ENCODE measurements at regions not wholly inside any gene's neighbourhood (a gene's known extent, or its start where the extent isn't known, plus 50 kb on each side); places are given as distances from the start of the nearest gene placed in this dataset.
A peak's percentile ranks its signal among the peaks of the same experiment; 100 is the strongest.

- no peak for TF ChIP-seq JUND (IDR thresholded peaks at IDR 0.05; ENCODE audit: low read depth)
- in situ Hi-C loops (cut with HindIII; ENCODE audit: low pct_unique_long_range_greater_than_20kb, low sequenced_read_pairs): no loop called here
- no peak for DNase-seq (ENCODE audit: low read depth in 1 of 2, low spot score in 1 of 2)
Observed at GRCh38 chr22:27581688-27582087, 219.9 kb downstream of the MN1 start.

DNA sequence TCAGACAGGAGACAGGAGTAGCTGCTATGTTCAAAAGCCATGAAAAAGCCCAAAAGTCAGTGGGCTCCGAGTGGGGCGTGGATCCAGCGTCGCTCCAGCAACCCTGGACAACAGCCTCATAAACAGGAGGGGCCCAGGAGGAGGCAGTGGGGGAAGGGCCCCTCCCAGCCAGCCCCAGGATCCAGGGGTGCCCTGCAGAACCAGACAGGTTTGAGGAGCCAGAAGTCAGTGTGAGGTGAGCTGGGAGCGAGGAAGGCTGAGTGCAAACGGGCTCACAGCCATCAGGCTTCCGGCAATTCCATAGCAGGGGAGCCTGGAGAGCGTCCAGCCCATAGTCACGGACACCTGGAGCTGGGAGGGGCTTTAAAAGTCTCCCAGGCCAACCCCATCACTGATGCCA lies 217.7 kb downstream of the MN1 start:
- DNase-seq (ENCODE audit: low read depth in 1 of 2, low spot score in 1 of 2): peak in 1 of 2 experiments; percentile 50
- in situ Hi-C loops (cut with HindIII; ENCODE audit: low pct_unique_long_range_greater_than_20kb, low sequenced_read_pairs): no loop called here
- no peak for TF ChIP-seq JUND (IDR thresholded peaks at IDR 0.05; ENCODE audit: low read depth)

DNA sequence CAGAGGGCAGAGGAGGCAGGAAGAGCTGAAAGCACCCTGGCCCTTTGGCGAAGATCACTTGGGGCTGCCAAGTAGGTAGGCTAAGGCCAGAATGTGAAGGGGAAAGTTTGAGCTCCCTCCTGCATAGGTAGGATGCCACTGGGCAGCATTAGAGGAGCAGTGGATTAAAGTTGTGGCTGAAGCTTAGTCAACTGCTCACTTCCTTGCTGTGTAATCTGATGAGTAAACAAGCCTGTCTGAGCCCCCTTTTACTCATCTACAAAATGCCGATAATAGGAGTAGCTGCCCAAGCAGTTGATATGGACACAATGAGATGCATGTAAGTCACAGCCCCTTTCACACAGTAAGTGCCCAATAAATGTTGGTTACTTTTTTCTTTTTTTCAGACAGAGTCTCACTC lies 216.4 kb downstream of the MN1 start:
- no peak for DNase-seq (ENCODE audit: low read depth in 1 of 2, low spot score in 1 of 2)
- in situ Hi-C loops (cut with HindIII; ENCODE audit: low pct_unique_long_range_greater_than_20kb, low sequenced_read_pairs): no loop called here
- TF ChIP-seq JUND (IDR thresholded peaks at IDR 0.05; ENCODE audit: low read depth): no peak

DNA sequence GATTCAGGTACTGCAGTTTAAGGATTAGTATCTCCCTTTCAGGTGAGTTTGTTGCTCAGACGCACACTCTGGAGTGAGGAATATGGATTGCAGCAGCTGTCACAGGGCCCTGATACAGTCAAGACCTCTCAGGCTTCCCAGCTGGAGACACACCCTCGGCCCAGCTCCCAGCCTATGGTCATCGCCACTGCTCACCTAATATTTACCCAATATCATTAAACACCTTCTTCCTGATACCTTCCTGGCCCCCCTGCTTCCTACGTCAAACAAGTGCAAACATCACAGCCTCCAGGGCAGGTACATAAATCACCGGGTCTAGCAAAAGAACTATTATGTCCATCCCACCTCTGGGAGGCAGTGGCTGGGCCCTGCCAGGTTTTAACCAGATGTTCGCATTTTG lies 213.3 kb downstream of the MN1 start:
- peak in 1 of 2 experiments; percentile 9 for DNase-seq (ENCODE audit: low read depth in 1 of 2, low spot score in 1 of 2)
- no peak for TF ChIP-seq JUND (IDR thresholded peaks at IDR 0.05; ENCODE audit: low read depth)
- in situ Hi-C loops (cut with HindIII; ENCODE audit: low pct_unique_long_range_greater_than_20kb, low sequenced_read_pairs): no loop called here

GRCh38 chr22:27588915-27589314 lies 212.6 kb downstream of the MN1 start:
- no peak for DNase-seq (ENCODE audit: low read depth in 1 of 2, low spot score in 1 of 2)
- in situ Hi-C loops (cut with HindIII; ENCODE audit: low pct_unique_long_range_greater_than_20kb, low sequenced_read_pairs): no loop called here
- no peak for TF ChIP-seq JUND (IDR thresholded peaks at IDR 0.05; ENCODE audit: low read depth)

GRCh38 chr22:27591060-27591459 lies 210.5 kb downstream of the MN1 start:
- in situ Hi-C loops (cut with HindIII; ENCODE audit: low pct_unique_long_range_greater_than_20kb, low sequenced_read_pairs): no loop called here
- DNase-seq (ENCODE audit: low read depth in 1 of 2, low spot score in 1 of 2): no peak
- no peak for TF ChIP-seq JUND (IDR thresholded peaks at IDR 0.05; ENCODE audit: low read depth)

- TF ChIP-seq JUND (IDR thresholded peaks at IDR 0.05; ENCODE audit: low read depth): no peak
- DNase-seq (ENCODE audit: low read depth in 1 of 2, low spot score in 1 of 2): no peak
- in situ Hi-C loops (cut with HindIII; ENCODE audit: low pct_unique_long_range_greater_than_20kb, low sequenced_read_pairs): no loop called here
Observed at GRCh38 chr22:27593378-27593777, 208.2 kb downstream of the MN1 start.

DNA sequence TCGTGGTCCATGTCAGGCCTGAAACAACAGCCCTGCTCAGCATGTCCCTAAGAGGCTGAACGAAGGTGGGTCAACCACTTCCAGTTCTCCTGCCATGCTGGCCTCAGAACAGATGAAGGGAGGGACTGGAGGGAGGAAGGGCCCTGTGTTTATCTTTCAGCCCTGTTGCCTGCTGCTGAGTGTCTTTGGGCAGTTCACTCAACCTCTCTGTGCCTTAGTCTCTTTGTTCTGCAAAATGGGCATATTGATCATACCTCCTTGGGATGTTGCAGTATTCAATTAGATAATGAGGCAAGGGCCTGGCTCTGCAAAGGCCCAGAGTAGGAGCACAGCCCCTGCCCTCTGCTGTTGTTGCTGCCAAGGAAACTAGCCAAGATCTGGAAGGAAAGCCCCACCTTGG lies 207.5 kb downstream of the MN1 start:
- in situ Hi-C loops (cut with HindIII; ENCODE audit: low pct_unique_long_range_greater_than_20kb, low sequenced_read_pairs): no loop called here
- no peak for DNase-seq (ENCODE audit: low read depth in 1 of 2, low spot score in 1 of 2)
- TF ChIP-seq JUND (IDR thresholded peaks at IDR 0.05; ENCODE audit: low read depth): no peak

GRCh38 chr22:27594474-27595134 lies 207.0 kb downstream of the MN1 start:
- TF ChIP-seq JUND (IDR thresholded peaks at IDR 0.05; ENCODE audit: low read depth): no peak
- no peak for DNase-seq (ENCODE audit: low read depth in 1 of 2, low spot score in 1 of 2)
- in situ Hi-C loops (cut with HindIII; ENCODE audit: low pct_unique_long_range_greater_than_20kb, low sequenced_read_pairs): no loop called here

GRCh38 chr22:27596133-27596870 lies 205.3 kb downstream of the MN1 start:
- in situ Hi-C loops (cut with HindIII; ENCODE audit: low pct_unique_long_range_greater_than_20kb, low sequenced_read_pairs): no loop called here
- no peak for DNase-seq (ENCODE audit: low read depth in 1 of 2, low spot score in 1 of 2)
- TF ChIP-seq JUND (IDR thresholded peaks at IDR 0.05; ENCODE audit: low read depth): no peak

DNA sequence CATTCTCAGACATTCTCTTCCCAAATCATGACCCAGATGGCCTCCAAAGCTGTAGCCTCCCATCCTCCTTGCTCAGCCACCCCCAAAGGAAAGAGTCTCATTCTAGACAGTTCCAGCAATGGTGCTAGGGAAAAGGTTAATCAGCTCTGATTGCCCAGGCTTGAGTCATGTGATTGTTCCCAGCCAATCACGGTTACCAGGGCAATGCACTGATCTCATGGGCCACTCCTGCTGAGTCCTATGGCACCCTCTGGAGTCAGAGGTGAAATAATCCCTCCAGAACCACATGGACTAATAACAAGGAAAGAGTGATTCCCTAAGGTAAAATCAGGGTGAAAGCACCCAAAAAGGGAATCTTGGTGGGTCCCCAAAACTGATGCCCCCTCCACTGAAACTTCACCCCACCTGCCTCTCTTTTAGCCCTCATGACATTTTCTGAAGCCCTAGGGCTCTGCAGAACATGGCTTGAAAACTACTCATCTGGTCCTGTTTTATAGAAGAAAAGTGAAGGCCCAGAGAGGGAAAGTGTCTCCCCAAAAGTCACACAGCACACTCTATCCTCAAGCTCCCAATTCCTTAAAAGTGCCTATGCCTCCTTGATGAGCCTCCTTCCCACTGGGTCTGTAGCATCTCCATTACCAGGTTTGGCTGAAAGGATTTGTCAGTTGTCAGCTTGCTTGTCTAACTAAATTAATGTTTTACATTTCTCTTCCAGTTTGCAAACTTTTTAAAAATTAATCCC lies 203.7 kb downstream of the MN1 start:
- peak in 1 of 2 experiments; percentile 41 for DNase-seq (ENCODE audit: low read depth in 1 of 2, low spot score in 1 of 2)
- in situ Hi-C loops (cut with HindIII; ENCODE audit: low pct_unique_long_range_greater_than_20kb, low sequenced_read_pairs): no loop called here
- TF ChIP-seq JUND (IDR thresholded peaks at IDR 0.05; ENCODE audit: low read depth): no peak

DNA sequence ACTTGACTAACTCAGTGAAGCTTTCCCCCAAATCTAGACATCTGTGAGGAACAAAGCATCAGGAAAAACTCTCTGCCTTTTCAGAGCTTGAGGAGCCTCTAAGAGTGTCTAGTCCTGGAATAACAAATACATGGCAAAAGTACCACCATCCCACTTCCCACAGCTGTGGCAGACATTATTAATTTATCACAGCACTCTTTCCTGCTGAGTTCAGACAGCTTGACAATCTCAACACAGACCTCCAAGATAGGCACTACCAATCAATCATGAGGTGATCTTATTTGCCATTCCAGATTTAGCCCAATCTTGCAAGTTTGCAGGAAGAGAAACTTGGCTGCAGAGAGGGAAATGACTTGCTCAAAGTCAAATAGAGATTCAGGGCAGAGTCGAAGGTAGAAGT lies 202.8 kb downstream of the MN1 start:
- no peak for DNase-seq (ENCODE audit: low read depth in 1 of 2, low spot score in 1 of 2)
- in situ Hi-C loops (cut with HindIII; ENCODE audit: low pct_unique_long_range_greater_than_20kb, low sequenced_read_pairs): no loop called here
- TF ChIP-seq JUND (IDR thresholded peaks at IDR 0.05; ENCODE audit: low read depth): no peak

GRCh38 chr22:27601195-27601594 lies 200.4 kb downstream of the MN1 start:
- DNase-seq (ENCODE audit: low read depth in 1 of 2, low spot score in 1 of 2): no peak
- TF ChIP-seq JUND (IDR thresholded peaks at IDR 0.05; ENCODE audit: low read depth): no peak
- in situ Hi-C loops (cut with HindIII; ENCODE audit: low pct_unique_long_range_greater_than_20kb, low sequenced_read_pairs): no loop called here
